Activated CD4-positive, alpha-beta memory T cell treated with anti-CD3 and anti-CD28 coated beads for 36 hours (primary cell): ENCODE measurements at regions not wholly inside any gene's neighbourhood (a gene's known extent, or its start where the extent isn't known, plus 50 kb on each side); places are given as distances from the start of the nearest gene placed in this dataset.

Experiments used
- CTCF ChIA-PET: fragments of 350-600 bp; sonication (Branson Sonifier 250); formaldehyde crosslinking; loops from one replicate; lab custom pipeline; 2021; ENCODE audit warnings: antibody characterized with exemption, inconsistent platforms; lab: Charles Lee
- POLR2A ChIA-PET: fragments of 350-600 bp; sonication (Branson Sonifier 250); formaldehyde crosslinking; loops from one replicate; lab custom pipeline; 2021; ENCODE audit warnings: antibody characterized with exemption; lab: Charles Lee
- DNase-seq: peaks from one replicate; pipeline ENCODE4 v3.0.0-alpha.2; 2020
- H3K27ac Mint-ChIP-seq: one replicate; pipeline ENCODE4 v1.8.0; 2021; ENCODE audit warnings: mixed read lengths
- H3K27me3 Mint-ChIP-seq: one replicate; pipeline ENCODE4 v1.8.0; 2021; ENCODE audit warnings: mixed read lengths
- H3K36me3 Mint-ChIP-seq: one replicate; pipeline ENCODE4 v1.8.0; 2021; ENCODE audit warnings: mixed read lengths
- H3K4me1 Mint-ChIP-seq: one replicate; pipeline ENCODE4 v1.8.0; 2021; ENCODE audit warnings: low read depth, mixed read lengths
- H3K4me3 Mint-ChIP-seq: one replicate; pipeline ENCODE4 v1.8.0; 2021; ENCODE audit warnings: mild to moderate bottlenecking, mixed read lengths
- H3K9me3 Mint-ChIP-seq: one replicate; pipeline ENCODE4 v1.8.0; 2021; ENCODE audit warnings: mixed read lengths
- intact Hi-C: fragments of 100-400 bp; cut with micrococcal nuclease; formaldehyde crosslinking; loops from one replicate; pipeline ENCODE4 v1.15.1; 2023

DNA sequence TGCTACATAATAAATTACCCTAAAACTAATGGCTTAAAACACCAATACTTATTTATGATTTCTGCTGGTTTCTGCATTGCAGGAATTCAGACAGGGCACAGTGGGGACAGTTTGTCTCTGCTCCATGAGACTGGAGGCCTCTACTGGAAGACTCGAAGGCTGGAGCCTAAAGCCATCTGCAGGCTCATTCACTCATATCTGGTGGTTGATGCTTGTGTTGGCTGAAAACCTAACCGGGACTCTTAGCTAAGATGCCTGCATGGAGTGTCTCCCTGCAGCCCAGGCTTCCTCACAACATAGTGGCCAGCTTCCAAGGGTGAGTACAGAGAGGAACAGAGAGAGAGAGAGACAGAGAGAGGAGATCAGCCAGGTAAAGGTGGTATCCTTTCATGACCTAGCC lies 195.5 kb upstream of the FOXA2 start:
- Mint-ChIP-seq H3K4me1 (no peaks in the 10 kb centered on the region), H3K27ac (no peak overlapping the region), H3K9me3 (peaks cover 8% of the 10 kb centered on the region), H3K27me3 (no peaks in the 10 kb centered on the region), H3K4me3 (no peak overlapping the region), H3K36me3 (no peaks in the 10 kb centered on the region)
- ChIA-PET CTCF (no interaction called here), POLR2A (no interaction called here)
- intact Hi-C loops, result no loop called here
- DNase-seq, result no peak

DNA sequence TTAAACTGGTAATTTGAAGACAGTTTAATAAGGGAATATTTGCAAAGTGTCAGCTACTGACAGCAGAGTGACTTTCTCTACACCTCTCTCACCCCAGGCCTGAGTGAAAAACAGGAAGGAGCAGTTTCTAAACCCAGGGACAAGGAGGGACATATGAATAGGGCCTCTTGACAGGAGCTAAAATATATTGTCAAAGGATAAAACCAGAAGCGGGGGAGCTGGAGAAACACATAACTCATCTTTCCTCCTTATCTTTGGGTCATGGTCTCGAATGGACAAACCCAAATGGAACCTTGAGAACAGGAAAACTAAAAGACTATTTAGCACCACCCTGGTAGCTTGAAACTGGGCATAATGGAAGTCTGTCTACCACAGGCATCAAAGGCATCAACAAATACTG lies 197.5 kb upstream of the FOXA2 start:
- CTCF ChIA-PET, result no interaction called here
- POLR2A ChIA-PET, result no interaction called here
- Mint-ChIP-seq H3K4me3 (no peak overlapping the region), H3K36me3 (no peaks in the 10 kb centered on the region), H3K27ac (no peak overlapping the region), H3K27me3 (no peaks in the 10 kb centered on the region), H3K9me3 (peaks cover 2% of the 10 kb centered on the region), H3K4me1 (no peaks in the 10 kb centered on the region)
- intact Hi-C loops, result no loop called here
- no peak for DNase-seq

DNA sequence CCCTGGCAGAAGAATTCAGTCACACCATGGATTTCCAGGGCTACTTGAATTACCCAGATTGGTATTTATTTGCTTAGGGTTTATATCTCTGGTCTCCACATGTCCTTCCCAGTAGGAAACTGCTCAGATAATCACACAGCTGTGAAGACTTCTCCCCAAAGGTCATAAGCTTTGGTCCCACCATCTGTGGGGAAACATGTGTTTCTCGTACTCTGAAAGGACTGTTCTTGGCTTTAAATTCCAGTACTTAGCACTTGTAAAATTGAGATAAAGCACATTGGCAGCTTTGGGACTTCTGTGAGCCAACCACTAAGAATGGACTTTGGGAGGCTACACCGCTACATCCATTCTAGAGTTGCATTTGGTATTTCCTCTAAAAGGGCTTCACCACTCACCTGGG lies 205.3 kb upstream of the FOXA2 start:
- Mint-ChIP-seq H3K27me3 (no peaks in the 10 kb centered on the region), H3K36me3 (no peaks in the 10 kb centered on the region), H3K4me3 (no peak overlapping the region), H3K4me1 (no peaks in the 10 kb centered on the region), H3K27ac (no peak overlapping the region), H3K9me3 (peaks cover 2% of the 10 kb centered on the region)
- intact Hi-C loops, result no loop called here
- ChIA-PET CTCF (no interaction called here), POLR2A (no interaction called here)
- no peak for DNase-seq

DNA sequence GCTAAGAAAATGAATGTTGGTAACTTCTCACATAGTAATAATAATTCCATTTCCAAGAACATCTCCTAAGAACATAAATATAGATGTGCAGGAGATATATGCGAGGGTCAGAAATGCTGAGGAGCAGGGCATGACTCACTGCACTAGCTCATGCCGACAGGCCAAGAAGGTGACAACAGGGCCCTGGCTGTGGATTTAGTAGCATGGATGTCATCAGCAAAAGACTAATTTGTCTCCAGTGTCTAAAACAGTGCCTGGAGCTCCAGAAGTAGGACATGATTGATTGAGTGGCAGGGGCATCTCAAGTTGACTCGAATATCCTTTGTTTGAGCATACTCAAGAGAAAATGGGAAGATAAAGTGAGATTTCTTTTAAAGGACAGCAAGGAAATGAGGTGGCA lies 207.0 kb upstream of the FOXA2 start:
- POLR2A ChIA-PET, result no interaction called here
- H3K4me1 Mint-ChIP-seq, result no peaks in the 10 kb centered on the region
- H3K4me3 Mint-ChIP-seq, result no peak overlapping the region
- intact Hi-C loops, result no loop called here
- no peak overlapping the region for H3K27ac Mint-ChIP-seq
- CTCF ChIA-PET, result no interaction called here
- no peaks in the 10 kb centered on the region for H3K36me3 Mint-ChIP-seq
- no peaks in the 10 kb centered on the region for H3K27me3 Mint-ChIP-seq
- H3K9me3 Mint-ChIP-seq, result peaks cover 4% of the 10 kb centered on the region
- DNase-seq, result no peak

DNA sequence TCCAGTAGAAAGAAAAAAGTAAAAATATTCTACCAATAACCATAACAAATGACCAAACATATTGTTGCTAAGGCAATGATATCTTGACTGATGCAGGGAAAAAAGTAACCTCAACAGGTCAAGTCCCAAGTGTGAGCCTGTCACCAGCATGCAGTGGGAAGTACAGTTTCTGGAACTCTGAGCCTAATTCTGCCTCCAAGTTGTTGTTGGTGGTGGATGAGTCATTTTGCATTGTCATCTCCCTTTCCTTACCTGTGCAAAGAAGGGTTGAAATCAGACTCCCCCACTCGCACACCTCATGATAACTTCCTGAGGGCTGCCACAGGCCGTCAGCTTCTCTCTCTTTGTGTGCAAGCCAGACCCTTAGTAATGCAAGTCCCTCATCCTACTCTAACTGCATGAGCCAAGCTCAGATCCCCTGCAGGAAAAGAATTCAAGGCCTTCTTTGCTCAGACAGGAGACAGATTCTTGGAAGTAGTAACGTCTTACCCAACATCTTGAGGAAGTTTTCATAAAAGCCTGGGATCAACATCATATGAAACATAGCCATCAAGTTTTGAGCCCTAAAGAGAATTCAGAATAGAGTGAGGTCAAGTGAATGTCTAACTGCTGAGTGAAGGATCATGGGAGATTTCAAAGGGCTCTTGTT lies 207.6 kb upstream of the FOXA2 start:
- no peak overlapping the region for H3K4me3 Mint-ChIP-seq
- peaks cover 4% of the 10 kb centered on the region for H3K9me3 Mint-ChIP-seq
- no peaks in the 10 kb centered on the region for H3K4me1 Mint-ChIP-seq
- POLR2A ChIA-PET, result no interaction called here
- DNase-seq, result no peak
- CTCF ChIA-PET, result no interaction called here
- intact Hi-C loops, result no loop called here
- no peak overlapping the region for H3K27ac Mint-ChIP-seq
- H3K36me3 Mint-ChIP-seq, result no peaks in the 10 kb centered on the region
- H3K27me3 Mint-ChIP-seq, result no peaks in the 10 kb centered on the region

DNA sequence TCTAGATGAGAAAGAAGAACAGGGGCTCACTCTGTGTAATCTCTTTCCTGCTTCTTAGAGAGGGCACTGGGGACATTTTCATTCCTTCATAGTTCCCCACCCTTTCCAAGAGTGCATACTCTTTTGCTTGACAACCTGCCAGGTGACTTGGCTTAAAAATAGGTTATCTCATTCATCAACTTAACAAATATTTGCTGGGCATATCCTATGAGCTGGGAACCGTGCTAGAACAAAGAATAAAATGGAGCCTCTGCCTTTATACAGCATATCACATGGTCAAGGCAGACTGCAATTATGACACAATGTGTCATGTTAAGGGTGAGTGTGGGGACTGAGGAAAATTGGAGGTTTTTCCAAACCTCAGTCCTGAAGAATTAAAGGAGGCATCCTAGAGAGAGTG lies 209.8 kb upstream of the FOXA2 start:
- ChIA-PET CTCF (no interaction called here), POLR2A (no interaction called here)
- no peak for DNase-seq
- intact Hi-C loops, result no loop called here
- Mint-ChIP-seq H3K4me1 (no peaks in the 10 kb centered on the region), H3K4me3 (no peak overlapping the region), H3K27me3 (no peaks in the 10 kb centered on the region), H3K27ac (no peak overlapping the region), H3K9me3 (peaks cover 4% of the 10 kb centered on the region), H3K36me3 (no peaks in the 10 kb centered on the region)

DNA sequence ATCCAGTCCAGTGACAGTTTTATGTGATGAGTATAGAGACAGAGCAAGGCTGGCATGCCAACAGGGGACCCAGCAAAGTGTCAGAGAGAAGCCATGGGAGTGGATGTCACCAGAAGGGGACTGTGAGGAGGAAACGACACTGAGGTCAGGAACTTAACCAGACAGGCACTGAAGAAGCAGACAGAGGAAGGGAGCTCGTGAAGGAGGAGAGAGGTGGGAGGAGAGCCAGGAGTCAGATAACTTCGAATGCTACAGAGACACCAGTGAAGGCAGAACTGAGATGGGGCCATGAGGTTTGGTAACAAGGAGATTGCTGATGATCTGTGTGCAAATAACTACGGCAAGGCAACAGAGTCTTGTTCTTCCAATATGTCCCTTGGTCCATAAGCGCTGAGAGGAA lies 211.1 kb upstream of the FOXA2 start:
- Mint-ChIP-seq H3K27me3 (peaks cover 1% of the 10 kb centered on the region), H3K27ac (no peak overlapping the region), H3K9me3 (peaks cover 4% of the 10 kb centered on the region), H3K36me3 (no peaks in the 10 kb centered on the region), H3K4me3 (no peak overlapping the region), H3K4me1 (no peaks in the 10 kb centered on the region)
- ChIA-PET CTCF (no interaction called here), POLR2A (no interaction called here)
- DNase-seq, result no peak
- intact Hi-C loops, result no loop called here

DNA sequence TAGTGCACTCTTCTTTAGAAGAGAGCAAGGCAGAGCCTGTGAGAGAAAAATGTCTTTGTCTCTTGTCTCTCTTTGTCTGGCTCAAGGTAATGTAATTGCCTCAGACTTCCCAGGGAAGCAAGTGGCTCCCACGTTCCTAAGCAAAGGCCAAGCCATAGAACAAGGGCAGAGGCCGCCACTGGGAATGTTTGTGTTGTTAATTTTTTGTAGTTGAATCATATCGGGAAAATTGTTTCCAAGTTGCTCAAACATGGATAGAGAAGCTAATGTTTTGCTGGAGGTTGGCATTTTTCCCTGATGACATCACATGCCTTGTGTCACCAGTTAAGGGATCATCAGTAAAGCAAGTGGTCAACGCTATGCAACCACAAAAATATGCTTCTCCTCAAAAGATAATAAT lies 211.5 kb upstream of the FOXA2 start:
- Mint-ChIP-seq H3K4me1 (no peaks in the 10 kb centered on the region), H3K9me3 (peaks cover 4% of the 10 kb centered on the region), H3K27me3 (peaks cover 2% of the 10 kb centered on the region), H3K27ac (no peak overlapping the region), H3K36me3 (no peaks in the 10 kb centered on the region), H3K4me3 (no peak overlapping the region)
- DNase-seq, result no peak
- ChIA-PET POLR2A (no interaction called here), CTCF (no interaction called here)
- intact Hi-C loops, result no loop called here

DNA sequence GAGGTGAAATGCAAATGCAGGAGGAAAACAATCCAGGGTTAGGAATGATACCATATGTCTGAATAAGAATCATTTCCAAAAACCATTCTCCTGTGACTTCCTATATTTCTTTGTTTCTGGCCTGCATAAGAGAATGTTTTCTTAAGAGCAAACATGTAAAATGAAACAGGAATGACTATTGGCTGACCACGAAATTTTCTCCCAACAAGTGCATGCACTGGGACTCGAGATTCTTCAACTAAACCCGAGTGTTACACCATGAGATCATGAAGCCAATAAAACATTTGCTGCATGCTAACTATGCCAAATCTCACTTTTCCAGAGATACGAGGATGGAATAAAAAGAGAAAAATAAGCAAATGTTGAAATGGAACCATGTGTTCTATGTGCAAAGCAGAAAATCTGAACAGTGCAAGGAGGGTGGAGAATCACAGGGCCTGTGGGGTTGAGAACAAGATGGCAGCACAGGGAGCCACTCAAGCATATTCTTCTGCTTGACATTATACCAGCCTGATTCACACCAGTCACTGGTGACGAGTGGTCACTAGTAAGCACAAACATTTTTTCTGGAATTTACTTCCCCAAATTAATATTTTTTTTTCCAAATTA lies 212.2 kb upstream of the FOXA2 start:
- no peaks in the 10 kb centered on the region for H3K36me3 Mint-ChIP-seq
- no peaks in the 10 kb centered on the region for H3K4me1 Mint-ChIP-seq
- H3K4me3 Mint-ChIP-seq, result no peak overlapping the region
- ChIA-PET POLR2A (no interaction called here), CTCF (no interaction called here)
- intact Hi-C loops, result no loop called here
- H3K27ac Mint-ChIP-seq, result no peak overlapping the region
- DNase-seq, result no peak
- H3K9me3 Mint-ChIP-seq, result peaks cover 4% of the 10 kb centered on the region
- H3K27me3 Mint-ChIP-seq, result peaks cover 2% of the 10 kb centered on the region

DNA sequence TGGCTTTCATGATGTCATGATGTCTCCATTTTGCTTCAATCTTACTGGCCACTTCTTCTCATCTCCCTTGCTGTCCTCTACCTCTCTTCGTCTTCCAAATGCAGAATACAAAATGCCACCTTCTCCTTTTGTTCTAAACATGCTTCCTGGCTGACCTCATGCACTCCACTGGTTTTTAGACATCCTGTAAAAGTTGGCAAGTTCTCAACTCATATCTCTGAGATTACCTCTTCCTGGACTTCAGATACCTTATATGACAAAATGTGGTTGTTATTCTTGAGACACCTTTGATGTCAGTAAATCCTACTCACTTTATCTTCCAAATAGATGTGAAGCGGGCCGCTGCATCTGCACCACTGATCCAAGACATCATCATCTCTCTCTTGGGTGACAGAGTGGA lies 212.7 kb upstream of the FOXA2 start:
- Mint-ChIP-seq H3K36me3 (no peaks in the 10 kb centered on the region), H3K4me3 (no peak overlapping the region), H3K27ac (no peak overlapping the region), H3K4me1 (no peaks in the 10 kb centered on the region), H3K9me3 (peaks cover 4% of the 10 kb centered on the region), H3K27me3 (peaks cover 2% of the 10 kb centered on the region)
- ChIA-PET CTCF (no interaction called here), POLR2A (no interaction called here)
- DNase-seq, result no peak
- intact Hi-C loops, result no loop called here

DNA sequence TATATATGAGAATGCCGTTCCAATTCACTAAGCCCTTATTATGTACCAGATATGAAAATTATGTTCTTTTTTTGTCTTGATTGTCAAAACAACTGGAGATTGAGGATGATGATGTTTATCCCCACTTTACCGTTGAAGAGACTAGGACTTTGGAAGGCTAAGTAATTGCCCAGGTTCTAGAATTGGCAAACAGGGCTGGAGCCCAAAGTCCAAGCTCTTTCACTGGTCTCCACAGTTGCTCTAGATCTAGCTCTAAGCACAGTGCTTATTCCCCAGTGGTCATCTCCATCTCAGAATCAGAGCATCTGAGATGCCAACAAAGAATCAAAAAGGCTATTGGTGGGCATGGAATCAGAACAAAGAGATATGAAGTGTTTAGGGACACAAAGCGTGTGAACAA lies 215.3 kb upstream of the FOXA2 start:
- no peak for DNase-seq
- H3K27me3 Mint-ChIP-seq, result peaks cover 2% of the 10 kb centered on the region
- intact Hi-C loops, result no loop called here

DNA sequence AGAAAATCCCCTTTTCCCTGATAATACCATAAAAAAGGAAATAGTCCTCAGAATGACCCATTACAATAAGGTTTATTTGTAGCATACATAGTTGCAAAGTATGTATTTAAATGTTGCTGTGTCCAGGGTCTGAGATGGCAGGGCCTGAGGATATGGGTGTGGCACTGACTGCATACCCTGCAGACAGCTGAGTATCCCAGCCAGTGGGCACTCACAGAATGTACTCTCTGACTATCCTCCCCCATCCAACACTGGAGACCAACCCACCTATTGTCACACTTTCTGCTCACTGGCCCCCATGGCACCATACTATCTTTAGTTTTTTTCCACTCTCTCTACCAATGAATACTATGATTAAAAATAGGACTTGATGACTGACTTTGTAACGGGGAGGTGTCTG lies 215.8 kb upstream of the FOXA2 start:
- H3K36me3 Mint-ChIP-seq, result no peaks in the 10 kb centered on the region
- intact Hi-C loops, result no loop called here
- peaks cover 4% of the 10 kb centered on the region for H3K9me3 Mint-ChIP-seq
- peaks cover 2% of the 10 kb centered on the region for H3K27me3 Mint-ChIP-seq
- ChIA-PET POLR2A (no interaction called here), CTCF (no interaction called here)
- no peaks in the 10 kb centered on the region for H3K4me1 Mint-ChIP-seq
- DNase-seq, result no peak
- H3K4me3 Mint-ChIP-seq, result no peak overlapping the region
- H3K27ac Mint-ChIP-seq, result no peak overlapping the region

More for the DNA sequence above, 215.3 kb upstream of the FOXA2 start:
- no peak overlapping the region for H3K27ac Mint-ChIP-seq
- ChIA-PET POLR2A (no interaction called here), CTCF (no interaction called here)
- H3K9me3 Mint-ChIP-seq, result peaks cover 4% of the 10 kb centered on the region
- H3K4me1 Mint-ChIP-seq, result no peaks in the 10 kb centered on the region
- no peaks in the 10 kb centered on the region for H3K36me3 Mint-ChIP-seq
- H3K4me3 Mint-ChIP-seq, result no peak overlapping the region

DNA sequence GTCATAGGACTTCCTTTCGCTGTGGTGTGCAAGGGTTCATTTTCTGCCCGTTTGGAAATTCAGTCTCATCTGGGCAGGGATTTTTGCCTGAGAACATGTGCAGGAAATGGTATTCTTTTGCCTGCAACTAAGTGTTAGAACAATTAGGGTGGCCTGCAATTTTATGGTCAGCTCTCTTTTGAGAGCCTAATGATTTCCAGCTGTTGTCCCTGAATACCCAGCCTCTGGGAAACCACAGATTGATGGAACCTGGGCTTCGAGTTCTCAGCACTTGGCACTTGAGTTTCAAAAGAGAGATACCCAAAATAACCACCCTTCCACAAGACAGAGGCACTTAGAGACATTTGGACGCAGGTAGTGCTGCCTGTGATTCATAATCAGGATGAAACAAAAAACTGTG lies 217.2 kb upstream of the FOXA2 start:
- intact Hi-C loops, result no loop called here
- H3K27me3 Mint-ChIP-seq, result peaks cover 2% of the 10 kb centered on the region
- no peak for DNase-seq
- H3K9me3 Mint-ChIP-seq, result no peaks in the 10 kb centered on the region
- CTCF ChIA-PET, result no interaction called here
- POLR2A ChIA-PET, result no interaction called here
- H3K4me1 Mint-ChIP-seq, result no peaks in the 10 kb centered on the region
- H3K4me3 Mint-ChIP-seq, result no peak overlapping the region
- no peaks in the 10 kb centered on the region for H3K36me3 Mint-ChIP-seq
- no peak overlapping the region for H3K27ac Mint-ChIP-seq
